Heart left ventricle (tissue), 13 donors: ENCODE measurements at regions not wholly inside any gene's neighbourhood (a gene's known extent, or its start where the extent isn't known, plus 50 kb on each side); places are given as distances from the start of the nearest gene placed in this dataset.
"Not testable (repeated sequence)": the region's sequence is repeated elsewhere in the genome, so short reads cannot be mapped to it uniquely, and the experiment has no call there.

Source experiments
- CTCF ChIP-seq, 12 donors: fragments of 200-600 bp; sonication (generic) in 4 of 12; IDR thresholded peaks; one replicate each; pipeline versions ENCODE4 v1.5.0 to v1.8.0; 2018 to 2022; ENCODE audit warnings: antibody characterized with exemption in 12 of 12, mild to moderate bottlenecking in 5 of 12
- POLR2A ChIP-seq, 2 donors: fragments of 450-650 bp; IDR thresholded peaks; one replicate each; pipeline ENCODE4 v1.6.1; 2017; ENCODE audit warnings: antibody characterized with exemption in 2 of 2, mild to moderate bottlenecking in 2 of 2, moderate library complexity in 2 of 2
- donor health status: ischemic (EF 13 %, LVEDD 7.1; RV severe dilation, severe dysfunction).
- donor health status: DM: no; HTN: yes; CAD: no.
- donor health status: DM: no; HTN: no; CAD: no.
- donor health status: ischemic (EF 25% LVEDD 6.9; RV normal size, moderate dysfunction).
- donor health status: ischemic (EF 25% LVEDD 5.7; RV mildly dilated, moderate dysfunction).
- donor health status: ischemic (EF 35%, LVEDD 5.7; RV mildly dilated, moderate dysfunction).
- donor health status: nonischemic (EF 11% LVEDD 7.7; RV severe dilation, severe dysfunction).
- donor health status: DM: yes; HTN: yes; CAD: no.
- donor health status: PGD.
- donor health status: ischemic (EF 29% LVEDD 5.4; RV normal size, mild dysfunction).
- donor health status: nonischemic (EF 23%, LVEDD 6.1; RV moderate dilation, normal function).

DNA sequence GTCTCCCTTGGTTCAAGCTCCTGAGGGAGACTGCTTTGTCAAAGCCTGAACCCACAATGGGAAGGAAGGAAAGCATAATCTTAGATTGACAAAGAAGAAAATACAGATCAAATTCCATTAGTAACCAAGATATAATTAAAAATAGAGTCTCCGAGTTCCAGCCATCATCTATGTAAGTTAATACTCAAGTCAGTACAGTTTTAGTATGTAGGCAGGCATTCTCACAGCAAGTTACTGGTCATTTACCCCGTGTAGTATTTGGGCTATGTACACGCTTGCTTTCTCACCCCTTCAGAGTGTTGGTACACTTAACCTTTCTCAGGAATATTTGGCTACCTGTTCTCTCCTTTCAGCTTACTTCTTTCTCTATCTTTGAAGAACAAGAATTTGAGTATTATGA, 79.9 kb upstream of the GARIN1A start:
- TF ChIP-seq POLR2A, CTCF (IDR thresholded peaks at IDR 0.05): not testable (repeated sequence)
